WI38 (cell line): ENCODE measurements at regions not wholly inside any gene's neighbourhood (a gene's known extent, or its start where the extent isn't known, plus 50 kb on each side); places are given as distances from the start of the nearest gene placed in this dataset.

Source experiments
- H3K4me3 ChIP-seq: 2 replicates; pipeline ENCODE4 v1.5.1; 2011; ENCODE audit warnings: low read depth, mild to moderate bottlenecking, control low read depth, low read length
- CTCF ChIP-seq: IDR thresholded peaks from 2 replicates; pipeline ENCODE4 v1.5.1; 2012; ENCODE audit warnings: low read depth, mild to moderate bottlenecking, control low read depth, low read length

DNA sequence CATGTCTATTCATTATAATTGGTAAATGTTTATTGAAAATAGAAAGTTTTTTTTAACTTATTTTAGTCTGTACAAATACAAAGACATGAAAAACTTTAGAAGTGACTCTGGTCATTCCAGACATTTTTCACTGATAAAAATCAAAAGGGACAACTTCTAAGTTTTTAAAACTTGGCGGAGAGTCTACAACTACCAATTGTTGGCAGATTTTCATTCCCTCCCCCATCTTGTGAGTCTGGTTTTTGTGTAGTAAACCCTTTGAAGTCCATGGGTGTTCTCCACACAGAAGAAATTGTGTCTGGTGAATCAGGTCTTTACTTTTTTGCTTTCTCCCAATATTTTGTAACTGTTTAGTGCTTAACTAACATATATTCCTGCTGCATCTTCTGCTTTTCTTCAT is 336.5 kb downstream of the PDGFC start:
- H3K4me3 ChIP-seq, result no peak overlapping the region
- TF ChIP-seq CTCF, result no peak

DNA sequence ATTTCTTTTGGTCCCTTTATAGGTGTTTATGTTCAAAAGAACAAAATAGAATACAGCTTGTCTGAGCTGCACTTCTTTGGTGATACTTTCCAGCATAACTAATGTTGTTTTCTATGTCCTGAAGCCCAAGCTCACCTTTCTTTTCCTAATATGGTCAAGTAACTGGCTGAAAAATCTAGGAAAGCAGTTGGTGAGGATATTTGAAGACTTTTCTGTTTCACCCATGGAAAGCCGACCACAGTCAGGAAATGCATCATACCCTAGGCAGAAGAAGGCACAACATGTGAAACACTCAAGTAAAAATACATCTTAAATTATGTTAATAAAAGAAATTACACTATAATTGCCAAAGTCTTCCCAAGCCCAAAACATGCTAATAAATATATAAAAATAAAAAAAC is 337.0 kb downstream of the PDGFC start:
- no peak overlapping the region for H3K4me3 ChIP-seq

DNA sequence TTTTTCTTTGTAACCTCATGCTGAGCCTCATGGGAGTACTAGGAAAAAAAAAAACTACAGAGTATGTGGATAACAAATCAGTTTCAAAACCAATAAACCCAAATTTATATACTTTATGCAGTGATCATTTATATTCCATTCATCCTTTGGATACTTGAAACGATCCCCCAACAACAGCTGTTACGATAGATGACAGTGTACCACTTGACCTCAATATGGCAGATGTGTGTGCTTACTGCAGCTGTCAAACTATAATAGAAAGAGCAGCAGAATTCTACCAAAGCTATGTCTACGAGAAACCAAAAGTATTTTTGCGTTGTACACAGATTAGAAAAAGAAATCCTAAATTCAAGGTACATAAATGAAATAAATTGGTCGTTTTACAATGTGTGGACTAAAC is 337.8 kb downstream of the PDGFC start:
- no peak for TF ChIP-seq CTCF
- no peak overlapping the region for H3K4me3 ChIP-seq

More for the DNA sequence above, 337.0 kb downstream of the PDGFC start:
- TF ChIP-seq CTCF, result no peak

DNA sequence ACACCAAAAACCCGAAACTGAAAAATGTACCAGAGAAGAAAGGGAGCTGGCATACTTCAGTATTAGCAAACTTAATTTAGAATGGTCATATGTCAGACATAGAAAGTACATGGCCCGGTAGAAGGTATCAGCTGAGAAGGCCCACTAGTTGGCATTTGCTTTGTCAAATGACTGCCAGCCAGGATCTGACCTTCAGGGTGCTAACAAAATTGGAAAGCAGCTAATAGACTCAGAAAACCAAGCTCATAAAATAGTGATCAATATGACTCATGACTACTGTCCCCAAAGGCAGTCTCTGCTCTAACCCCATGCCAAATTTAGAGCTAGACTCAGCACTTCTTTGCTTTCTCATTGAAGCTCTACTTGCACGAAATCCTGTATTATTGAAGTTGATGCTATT is 342.7 kb downstream of the PDGFC start:
- H3K4me3 ChIP-seq, result no peak overlapping the region
- TF ChIP-seq CTCF, result no peak

- TF ChIP-seq CTCF, result no peak
- no peak overlapping the region for H3K4me3 ChIP-seq
Measured at GRCh38 chr4:156623376-156623775, 348.2 kb downstream of the PDGFC start.

DNA sequence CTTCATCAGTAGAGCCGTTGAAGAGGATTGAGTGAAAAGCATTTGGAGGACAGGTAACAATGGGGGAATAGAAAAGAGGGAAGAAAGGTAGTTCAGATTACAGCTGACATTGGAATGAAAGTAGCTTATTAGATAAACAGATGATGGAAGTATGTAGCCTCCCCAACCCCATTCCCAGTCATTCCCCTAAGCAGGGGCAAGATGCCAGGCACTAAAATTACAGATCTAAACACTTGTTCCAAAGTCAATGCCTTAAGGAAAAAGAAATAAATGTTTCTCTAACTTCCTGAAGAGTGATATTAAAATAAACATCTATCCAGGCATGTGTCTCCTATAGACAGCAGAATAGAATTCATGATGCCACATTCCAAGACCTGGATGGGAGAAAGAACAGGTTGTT is 350.8 kb downstream of the PDGFC start:
- no peak for TF ChIP-seq CTCF
- no peak overlapping the region for H3K4me3 ChIP-seq

GRCh38 chr4:156619154-156619934 is 352.3 kb downstream of the PDGFC start:
- no peak overlapping the region for H3K4me3 ChIP-seq
- no peak for TF ChIP-seq CTCF
